SW480 (cell line): ENCODE measurements at regions not wholly inside any gene's neighbourhood (a gene's known extent, or its start where the extent isn't known, plus 50 kb on each side); places are given as distances from the start of the nearest gene placed in this dataset.

Source experiments
- DNase-seq: peaks from one replicate; pipeline ENCODE4 v3.0.0-alpha.2; 2016; ENCODE audit warnings: low spot score

DNA sequence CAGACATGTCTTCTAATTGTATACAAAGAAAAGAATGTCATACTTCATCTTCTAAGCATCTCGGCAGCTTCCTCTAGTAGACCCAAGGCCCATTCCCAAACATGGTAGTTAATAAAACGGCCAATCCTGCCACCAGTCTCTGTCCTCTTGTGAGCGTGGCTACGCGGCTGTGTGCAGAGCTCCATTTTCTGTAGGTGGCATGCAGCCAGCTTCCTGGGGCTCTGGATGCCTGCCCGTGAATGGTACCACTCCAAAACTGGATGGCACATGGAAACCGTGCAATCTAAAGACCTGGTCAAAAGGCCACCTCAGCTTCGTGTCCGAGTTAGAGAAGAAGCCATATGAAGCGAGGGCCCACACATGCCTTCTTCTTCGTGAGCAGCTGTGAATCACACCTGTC lies 110.7 kb downstream of the SIPA1L2 start:
- no peak for DNase-seq

DNA sequence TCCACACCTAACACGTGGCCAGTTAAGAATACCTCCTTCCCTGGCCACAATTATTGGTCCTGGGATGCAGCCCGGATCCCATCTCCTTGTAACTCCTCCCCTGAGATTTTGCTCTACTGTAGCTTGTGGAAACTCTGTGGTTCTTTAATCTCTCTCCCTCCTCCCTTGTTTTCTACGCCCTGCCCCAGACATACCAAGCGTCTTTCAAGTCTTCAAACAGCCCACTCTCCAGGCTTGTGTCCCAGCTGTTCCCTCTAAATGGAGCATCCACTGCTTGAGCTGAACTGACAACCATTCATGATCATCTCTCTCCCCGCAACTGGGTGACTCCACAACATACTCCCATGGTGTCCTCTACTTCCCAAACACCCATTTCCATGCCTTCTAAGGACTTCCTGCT lies 111.6 kb downstream of the SIPA1L2 start:
- DNase-seq, result no peak

DNA sequence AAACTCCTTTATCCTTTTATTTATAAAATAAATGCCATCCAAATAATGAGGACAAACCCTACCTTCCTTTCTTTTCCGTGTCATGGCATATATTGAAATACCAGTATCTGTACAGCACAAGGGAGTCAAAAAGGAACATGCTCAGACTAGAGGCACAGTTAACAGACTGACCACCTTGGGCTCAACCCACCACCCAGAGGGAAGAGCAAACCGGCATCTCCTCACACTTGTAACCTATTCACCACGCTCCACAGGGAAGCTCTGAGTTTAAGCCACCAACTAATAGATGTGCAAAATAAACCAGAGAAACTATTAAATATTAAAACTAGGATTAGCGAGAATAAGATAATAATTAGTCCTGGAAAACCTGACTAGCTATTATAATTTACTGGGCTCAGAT lies 112.7 kb downstream of the SIPA1L2 start:
- DNase-seq, result no peak

DNA sequence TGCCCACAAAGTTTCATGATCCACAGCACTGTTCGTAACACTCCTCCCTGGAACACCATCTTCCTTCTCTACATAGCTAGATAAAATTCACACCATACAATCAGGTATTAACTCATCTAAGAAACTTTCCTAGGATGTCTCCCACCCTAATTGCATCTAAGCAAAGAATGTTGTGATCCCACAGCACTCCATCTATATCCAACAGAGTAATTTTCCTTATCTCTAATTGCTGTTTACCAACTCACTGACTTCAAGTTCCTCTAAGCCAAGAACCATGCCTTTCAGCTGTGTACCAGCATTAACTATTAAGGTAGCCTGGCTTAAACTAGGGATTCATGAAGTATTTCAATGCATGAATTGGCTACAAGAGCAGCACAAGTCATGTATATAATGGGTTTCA lies 114.2 kb downstream of the SIPA1L2 start:
- DNase-seq, result no peak

DNA sequence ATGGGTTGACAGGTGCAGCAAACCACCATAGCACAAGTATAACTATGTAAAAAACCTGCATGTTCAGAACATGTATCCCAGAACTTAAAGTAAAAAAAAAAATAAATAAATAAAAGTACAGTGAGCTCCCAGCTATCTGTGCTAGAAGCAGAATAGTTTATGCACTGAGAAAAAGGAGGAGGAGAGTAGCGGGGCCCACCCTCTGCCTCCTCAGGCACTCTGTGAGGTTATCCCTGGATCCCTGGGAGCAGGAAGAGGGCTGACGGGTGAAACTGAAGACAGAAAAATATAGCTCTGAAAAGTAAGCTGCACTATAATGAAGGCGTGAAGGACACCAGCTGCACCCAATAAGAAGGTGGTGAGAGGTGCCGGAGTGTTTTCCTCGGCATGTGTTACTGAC lies 117.2 kb downstream of the SIPA1L2 start:
- no peak for DNase-seq

DNA sequence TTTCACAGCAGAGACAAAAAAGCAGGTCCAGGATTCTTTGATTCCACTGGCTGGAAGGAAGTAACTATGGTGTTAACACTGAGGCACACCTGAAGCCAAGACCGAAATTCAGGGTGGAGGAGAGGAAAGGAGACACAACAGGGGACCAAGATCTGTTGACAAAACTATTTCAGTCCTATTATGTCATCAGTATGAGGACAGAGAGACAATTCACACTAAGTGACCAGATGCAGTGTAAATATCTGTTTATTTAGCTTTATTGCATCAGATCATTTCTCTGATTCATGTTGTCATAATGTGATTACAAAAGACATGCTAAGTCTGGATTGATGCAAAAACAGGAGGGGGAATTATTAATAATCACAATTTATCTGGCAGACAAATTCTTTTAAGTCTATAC lies 118.8 kb downstream of the SIPA1L2 start:
- DNase-seq, result peak; percentile 2

DNA sequence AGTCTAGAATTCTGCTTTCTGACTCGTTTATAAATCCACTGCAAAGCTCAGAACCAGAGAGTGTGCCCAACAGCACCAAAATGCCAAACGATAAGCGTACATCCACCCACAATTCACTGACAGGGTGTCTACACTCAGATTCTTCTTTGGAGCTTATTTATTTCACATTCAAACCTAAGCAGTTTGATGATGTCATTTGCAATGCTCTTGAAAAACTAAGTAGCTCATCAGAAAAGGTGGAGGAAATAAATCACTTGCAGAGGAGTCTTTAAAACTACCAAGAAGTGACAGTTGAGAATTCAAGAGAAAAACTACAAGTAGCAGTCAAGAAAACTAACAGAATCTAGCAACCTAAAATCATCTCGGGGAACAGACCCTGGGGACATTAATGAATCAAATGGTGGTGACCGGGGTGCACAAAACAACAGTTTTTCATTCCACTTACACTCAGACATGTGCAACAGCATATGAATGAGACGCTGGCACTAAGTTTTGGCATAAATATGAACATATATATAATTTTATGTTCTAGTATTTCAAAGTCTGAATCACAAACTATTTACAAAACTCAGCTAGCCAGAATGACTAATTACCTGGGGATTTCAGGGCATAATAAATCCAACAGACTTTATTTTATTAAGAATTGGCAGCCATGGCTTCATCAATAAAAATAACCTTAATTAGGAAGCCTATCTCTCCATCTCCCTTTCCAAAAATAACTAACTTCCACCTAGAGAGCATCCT lies 119.4 kb downstream of the SIPA1L2 start:
- no peak for DNase-seq

DNA sequence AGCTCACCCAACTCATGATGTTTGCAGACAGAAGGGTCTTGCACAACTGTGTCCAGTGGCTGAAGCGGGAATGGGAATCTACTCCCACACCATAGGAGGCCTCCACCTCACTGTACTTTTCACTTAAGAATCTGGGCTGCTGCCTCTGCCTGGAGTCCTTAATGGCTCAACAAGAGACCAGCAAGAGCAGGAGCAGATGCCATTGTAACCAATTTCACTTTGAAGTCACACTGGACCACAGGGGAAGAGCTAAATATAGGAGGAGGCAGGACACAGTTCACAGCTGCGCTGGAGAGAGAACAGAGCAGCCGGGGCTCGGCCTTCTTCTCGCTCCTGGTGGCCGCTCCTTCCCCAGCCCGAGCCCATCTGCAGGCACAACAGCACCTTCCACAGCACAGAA lies 120.4 kb downstream of the SIPA1L2 start:
- no peak for DNase-seq

DNA sequence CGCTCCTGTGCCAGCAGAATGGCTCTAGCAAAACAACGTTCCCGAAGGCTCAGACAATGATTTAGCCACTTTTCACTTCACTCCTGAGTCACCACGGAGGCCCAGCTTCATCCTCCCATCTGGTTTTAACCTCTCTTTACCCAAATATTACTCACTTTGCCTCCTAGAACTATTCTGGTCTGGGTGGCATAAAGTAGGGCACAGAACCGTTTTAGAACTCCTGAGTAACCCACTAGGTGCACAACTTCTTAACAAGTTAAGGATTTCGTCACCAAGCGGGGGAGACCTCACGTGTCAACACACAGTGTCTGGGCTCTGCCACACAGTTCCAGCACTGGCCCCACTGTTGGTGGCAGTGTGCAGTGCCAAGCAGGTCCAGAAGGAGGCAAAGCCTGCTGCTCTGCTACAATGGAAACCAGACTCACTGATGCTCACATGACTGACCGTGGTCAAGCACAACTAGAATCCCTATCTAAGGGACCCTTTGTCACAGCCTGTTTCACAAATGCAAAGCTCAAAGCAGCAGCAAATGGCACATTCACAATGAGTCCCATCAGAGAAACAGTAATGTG lies 121.7 kb downstream of the SIPA1L2 start:
- no peak for DNase-seq

DNA sequence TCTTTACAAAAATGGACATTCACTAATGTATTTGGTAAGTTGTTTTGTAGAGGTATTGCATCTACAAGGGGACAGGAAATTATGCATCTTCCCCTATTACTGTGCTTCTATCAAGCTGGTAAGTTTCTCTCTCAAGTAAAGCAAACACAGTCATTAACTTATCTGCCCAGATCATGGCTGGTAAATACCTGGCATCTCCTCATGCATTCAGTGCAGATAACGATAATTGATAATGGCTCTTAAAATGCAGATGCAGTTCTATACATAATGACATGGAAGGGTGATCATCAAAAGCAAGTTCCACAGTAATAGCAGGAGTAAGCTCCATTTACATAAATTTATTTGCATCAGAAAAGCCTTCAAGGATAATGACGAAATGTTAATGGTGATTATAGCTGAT lies 122.4 kb downstream of the SIPA1L2 start:
- no peak for DNase-seq

DNA sequence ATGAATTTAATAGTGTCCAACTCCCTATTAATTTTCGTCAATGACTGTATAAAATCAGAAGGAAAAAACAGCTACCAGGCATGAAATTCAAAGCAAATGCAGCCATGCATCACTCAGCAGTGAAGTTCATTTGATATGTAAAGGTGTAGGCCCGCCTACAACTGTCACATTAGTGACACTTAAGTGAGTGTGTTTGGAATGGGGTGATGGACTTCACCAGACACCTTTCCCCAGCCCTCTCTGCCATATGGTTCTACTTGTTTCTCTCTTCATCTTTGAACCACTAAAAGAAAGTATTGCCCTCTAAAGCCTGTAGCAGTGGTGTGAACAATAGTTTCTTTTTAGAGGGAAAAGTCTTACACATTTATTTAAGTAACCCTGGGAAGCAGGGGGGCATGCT lies 124.0 kb downstream of the SIPA1L2 start:
- no peak for DNase-seq

DNA sequence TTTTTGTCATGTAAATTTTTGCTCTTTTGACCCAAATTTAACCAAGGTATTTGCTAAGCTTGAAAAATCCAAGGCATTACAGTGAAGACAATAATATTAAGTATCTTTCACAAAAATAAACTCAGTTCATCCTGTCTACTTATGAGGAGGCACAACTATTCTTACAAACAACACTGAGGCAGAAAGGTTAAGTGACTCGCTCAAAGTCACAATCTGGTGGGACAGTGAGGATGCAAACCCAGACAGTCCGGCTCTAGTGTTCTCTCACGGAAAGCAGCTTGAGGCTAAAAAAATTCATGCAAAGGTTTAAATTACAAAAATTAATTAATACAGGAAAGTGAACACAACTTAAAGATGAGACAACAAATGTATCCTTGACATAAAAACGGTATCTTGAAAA lies 125.3 kb downstream of the SIPA1L2 start:
- DNase-seq, result no peak

DNA sequence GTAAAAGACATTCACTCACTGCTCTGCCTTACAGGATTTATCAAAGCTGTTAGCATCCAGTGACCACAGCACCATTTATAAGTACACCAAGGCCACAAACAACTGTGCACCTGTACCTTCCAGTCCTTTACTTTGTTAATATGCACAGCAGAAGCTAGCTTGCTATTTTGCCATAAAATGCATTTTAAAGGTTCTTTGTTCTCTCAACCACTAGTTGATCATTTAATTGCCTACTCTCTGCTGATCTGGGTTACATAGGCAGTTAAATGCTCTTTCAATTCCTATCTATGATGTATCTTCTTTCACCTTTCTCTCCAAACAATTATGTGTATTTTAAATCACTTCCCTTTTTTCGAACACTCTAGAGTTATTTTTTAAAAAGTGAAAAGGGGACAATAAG lies 126.4 kb downstream of the SIPA1L2 start:
- no peak for DNase-seq

DNA sequence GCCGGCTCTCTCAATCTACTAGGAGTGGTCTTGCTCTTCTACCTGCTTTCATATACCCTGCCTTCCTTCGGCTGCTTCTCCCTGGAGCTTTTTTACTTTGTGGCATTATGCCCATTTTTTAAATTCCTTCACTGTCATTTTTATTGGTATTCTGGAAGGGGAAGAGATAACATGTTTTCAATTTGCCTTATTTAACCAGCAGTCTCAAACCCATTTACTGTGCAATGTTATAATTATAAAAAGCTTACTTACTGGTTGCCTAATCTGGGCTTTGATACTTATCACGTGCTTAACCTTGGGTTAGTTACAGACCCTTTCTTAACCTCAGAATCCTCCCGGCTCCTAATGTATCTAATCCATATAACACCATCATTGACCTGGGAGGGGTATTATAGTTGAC lies 128.1 kb downstream of the SIPA1L2 start:
- no peak for DNase-seq

DNA sequence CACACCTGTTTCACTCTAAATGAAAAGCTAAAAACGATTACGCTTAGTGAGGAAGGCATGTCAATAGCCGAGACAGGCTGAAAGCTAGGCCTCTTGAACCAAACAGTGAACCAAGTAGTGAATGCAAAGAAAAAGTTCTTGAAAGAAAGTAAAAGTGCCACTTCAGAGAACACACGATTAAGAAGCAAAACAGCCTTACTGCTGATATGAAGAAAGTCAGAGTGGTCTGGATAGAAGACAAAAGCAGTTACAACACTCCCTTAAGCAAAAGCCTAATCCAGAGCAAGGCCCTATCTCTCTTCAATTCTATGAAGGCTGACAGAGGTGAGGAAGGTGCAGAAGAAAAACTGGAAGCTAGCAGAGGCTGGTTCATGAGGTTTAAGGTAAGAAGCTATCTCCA lies 130.7 kb downstream of the SIPA1L2 start:
- DNase-seq, result no peak

DNA sequence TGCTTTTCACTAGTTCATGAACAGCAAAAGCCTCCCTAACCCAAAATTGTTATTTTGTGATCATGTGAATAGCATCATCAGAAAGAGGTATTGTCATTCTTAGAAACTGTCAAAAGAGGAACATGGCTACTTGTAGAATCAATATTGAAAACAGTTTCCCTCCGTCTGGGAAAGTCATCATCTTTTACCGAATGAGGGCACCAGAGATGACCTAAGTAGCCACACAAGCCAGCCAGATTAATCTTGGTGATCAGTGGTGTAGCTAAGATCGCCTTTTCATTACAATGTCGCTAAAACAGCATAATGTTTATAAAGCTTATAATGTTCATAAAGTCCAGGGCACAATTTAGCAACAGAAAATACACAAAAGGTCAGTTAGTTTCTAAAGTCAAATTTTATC lies 136.1 kb downstream of the SIPA1L2 start:
- DNase-seq, result no peak

DNA sequence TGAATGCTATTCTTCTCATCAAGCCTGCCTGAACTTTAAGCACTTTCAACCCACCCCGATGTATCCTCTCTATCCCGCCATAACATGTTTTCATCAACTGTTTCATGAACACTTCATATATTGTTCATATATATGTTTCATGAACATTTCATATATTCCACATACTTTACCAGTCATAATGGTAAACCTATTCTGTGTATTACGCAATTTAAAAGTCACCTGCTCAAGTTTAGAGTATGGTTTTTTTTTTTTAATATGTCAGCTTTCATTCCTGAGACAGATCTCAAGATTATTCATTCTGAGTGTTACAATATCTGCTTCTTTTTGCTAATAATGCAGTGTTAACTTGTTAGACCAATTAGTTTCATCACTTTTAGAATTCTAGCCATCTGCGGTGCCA lies 140.7 kb downstream of the SIPA1L2 start:
- DNase-seq, result no peak

DNA sequence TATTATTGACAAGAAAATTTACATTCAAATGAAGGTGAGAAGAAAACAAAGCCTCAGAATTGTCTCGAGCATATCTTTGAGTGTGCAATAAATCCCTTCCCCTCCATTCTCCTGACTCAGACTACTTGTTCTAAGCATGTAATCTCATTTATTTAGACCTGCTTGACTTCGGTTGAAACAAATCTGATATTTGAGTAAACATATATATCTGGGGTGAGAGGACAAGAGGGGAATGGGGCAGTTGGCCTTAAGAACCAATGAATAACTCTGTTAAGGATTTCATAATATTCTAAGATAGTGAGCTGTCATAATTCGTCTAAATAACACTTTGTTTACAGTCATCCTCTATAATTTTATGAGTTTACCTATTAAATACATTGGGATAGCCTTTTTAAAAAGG lies 142.7 kb downstream of the SIPA1L2 start:
- DNase-seq, result no peak

DNA sequence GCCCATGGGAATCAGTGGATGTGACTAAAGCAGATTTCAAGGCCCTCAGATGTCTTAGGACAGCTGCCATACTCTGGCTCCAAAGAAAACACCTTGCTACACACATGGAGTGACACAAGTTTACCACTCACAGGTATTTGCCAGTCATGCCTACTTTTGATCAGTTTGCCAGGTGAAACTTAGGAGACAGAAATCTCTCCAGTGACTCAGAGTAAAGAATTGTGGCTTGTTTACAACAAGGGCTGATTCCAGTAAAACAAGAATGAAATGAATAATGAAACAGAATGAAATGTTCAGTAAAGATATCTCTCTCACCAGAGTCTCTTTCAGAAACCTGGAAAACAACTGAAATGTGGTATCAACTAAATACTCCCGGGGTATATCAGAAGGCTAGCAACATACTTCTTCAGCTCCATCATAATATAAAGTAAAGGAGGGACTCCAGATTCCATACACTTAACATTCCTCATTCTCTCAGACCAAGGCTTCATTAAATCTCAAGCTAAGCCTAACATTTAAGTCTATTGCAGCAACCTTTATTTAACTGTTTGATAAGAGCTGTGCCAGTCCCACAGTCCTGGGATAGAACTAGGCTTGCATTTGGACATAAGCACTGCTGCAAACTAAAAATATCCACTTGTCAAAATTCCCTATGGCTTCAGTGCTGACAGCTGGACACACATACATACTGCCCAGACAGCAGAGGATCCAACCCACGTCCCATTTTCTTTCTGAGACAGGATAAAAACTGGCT lies 143.3 kb downstream of the SIPA1L2 start:
- no peak for DNase-seq

DNA sequence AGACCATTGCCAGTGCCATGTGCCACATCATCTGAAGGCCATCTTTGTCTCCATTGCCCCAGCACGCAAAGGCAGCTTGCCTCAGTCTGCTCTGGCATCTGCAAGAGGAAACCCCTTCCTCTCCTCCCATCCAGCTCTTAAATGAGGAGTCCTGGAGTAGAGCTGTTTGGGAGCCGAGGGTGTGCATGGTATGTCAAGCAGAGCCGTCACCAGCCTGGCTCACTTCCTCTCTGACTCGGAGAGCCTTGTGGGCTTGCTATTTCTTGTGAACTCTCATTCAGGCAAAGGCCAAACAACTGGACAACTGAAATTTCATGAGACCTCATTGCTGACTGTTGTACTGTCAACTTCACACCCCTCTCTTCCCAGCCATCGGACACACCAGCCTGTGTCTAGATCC lies 143.9 kb downstream of the SIPA1L2 start:
- no peak for DNase-seq

DNA sequence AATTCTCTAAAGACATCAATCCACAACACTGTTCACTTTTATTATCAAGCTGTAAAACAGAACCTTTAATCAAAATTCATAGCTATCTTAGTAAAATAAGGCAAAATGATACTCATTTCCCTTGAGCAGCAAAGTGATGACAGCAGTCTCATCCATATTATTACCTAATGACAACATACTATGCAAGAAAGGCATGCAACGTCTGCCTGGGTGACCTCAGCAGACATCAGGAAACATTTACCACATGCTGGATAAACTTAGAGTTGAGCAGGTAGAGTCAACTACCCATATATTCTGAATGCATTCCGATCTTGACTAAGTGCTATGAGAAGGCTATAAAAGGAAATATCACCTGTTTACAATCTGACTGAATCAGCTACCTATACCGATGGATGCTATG lies 145.1 kb downstream of the SIPA1L2 start:
- DNase-seq, result no peak

DNA sequence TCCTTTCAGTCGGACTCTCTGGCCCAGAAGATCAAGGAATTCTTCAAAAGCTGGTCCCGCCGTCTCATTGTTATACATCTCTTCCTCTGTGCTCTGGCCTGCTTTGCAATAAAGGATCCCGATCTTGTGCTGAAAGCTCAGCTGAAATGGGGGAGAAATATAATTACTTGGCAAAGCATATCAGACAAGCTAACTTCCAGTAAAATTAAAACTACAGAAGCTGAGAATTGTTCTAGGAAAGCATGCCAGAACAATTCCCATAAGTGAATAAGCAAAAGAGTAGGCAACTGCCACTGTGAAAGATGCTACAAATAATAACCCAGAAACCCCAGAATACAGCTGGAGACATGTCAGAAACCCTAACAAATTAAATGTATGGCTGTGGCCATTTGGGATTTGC lies 146.1 kb downstream of the SIPA1L2 start:
- no peak for DNase-seq

DNA sequence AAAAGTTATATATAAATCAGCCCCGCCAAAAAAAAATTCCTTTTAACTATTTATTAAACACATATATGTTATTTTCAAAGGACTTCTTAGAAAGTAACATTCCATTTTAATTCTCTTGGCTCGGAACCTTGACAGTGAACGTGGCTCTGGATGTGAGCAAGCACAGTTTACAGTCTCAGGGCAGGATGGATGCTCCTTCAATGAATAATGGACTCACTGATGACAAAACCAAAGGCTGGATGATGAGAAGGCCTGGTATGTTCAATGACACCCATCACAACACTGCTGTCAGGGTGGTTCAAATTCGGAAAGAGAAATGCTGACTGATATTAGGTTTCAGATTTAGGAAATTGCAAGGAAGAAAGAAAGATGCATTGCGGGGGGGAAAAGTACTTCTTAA lies 148.8 kb downstream of the SIPA1L2 start:
- DNase-seq, result no peak

DNA sequence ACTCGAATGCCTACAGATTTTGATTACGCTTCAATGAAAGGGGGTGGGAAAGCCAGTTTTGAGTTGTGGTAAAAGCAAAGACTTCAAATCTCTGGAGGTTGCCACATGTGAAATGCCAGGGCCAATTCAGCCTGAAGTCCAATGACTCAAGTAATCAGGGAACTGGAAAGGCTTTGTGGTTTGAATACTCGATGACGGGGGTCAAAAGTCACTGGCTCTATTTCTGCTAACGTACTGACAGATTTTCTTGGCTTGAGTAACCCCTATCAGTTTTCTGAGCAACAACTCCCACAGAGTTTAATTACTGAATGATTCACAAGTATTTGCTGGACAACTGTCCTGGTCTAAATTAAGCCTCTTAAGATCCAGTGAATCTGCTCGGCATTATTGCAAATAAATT lies 152.2 kb downstream of the SIPA1L2 start:
- no peak for DNase-seq
